Endothelial cell of umbilical vein (primary cell): ENCODE measurements at regions not wholly inside any gene's neighbourhood (a gene's known extent, or its start where the extent isn't known, plus 50 kb on each side); places are given as distances from the start of the nearest gene placed in this dataset.

ENCODE experiments used
- EZH2 ChIP-seq: IDR thresholded peaks from 2 replicates; pipeline ENCODE4 v1.6.1; 2012; ENCODE audit warnings: borderline replicate concordance, low read depth, mild to moderate bottlenecking, moderate library complexity, low read length, inconsistent platforms; ENCODE audit not compliant: severe bottlenecking
- POLR2A ChIP-seq: IDR thresholded peaks from 2 replicates; pipeline ENCODE4 v1.6.1; 2012; ENCODE audit warnings: low read depth, mild to moderate bottlenecking, control low read depth, low read length
- POLR2AphosphoS5 ChIP-seq: IDR thresholded peaks from 2 replicates; pipeline ENCODE4 v1.6.1; 2012; ENCODE audit warnings: low read depth, mild to moderate bottlenecking, control low read depth, low read length, moderate library complexity; ENCODE audit not compliant: insufficient read depth
- TF ChIP-seq, protein P1 (sequence below), 2 donors: IDR thresholded peaks; 1 replicate in 1 of 2; 2 replicates in 1 of 2; pipeline ENCODE4 v1.5.1; 2011; ENCODE audit warnings: low read length in 2 of 2, mild to moderate bottlenecking in 2 of 2, moderate library complexity in 2 of 2, control low read depth in 1 of 2, inconsistent platforms in 1 of 2, low read depth in 1 of 2; ENCODE audit not compliant: insufficient read depth in 1 of 2; ENCODE audit errors: extremely low read depth in 1 of 2

- TF ChIP-seq POLR2A: no peak
- TF ChIP-seq, protein P1, sequence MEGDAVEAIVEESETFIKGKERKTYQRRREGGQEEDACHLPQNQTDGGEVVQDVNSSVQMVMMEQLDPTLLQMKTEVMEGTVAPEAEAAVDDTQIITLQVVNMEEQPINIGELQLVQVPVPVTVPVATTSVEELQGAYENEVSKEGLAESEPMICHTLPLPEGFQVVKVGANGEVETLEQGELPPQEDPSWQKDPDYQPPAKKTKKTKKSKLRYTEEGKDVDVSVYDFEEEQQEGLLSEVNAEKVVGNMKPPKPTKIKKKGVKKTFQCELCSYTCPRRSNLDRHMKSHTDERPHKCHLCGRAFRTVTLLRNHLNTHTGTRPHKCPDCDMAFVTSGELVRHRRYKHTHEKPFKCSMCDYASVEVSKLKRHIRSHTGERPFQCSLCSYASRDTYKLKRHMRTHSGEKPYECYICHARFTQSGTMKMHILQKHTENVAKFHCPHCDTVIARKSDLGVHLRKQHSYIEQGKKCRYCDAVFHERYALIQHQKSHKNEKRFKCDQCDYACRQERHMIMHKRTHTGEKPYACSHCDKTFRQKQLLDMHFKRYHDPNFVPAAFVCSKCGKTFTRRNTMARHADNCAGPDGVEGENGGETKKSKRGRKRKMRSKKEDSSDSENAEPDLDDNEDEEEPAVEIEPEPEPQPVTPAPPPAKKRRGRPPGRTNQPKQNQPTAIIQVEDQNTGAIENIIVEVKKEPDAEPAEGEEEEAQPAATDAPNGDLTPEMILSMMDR (IDR thresholded peaks at IDR 0.05; ENCODE audit: extremely low read depth in 1 of 2, insufficient read depth in 1 of 2, low read depth in 1 of 2, low read length in 2 of 2): no peak
- TF ChIP-seq POLR2AphosphoS5: no peak
- TF ChIP-seq EZH2: no peak
Measured at GRCh38 chr13:68490594-68490993, 1260.5 kb upstream of the PCDH9 start.
